ENCODE measurements at regions not wholly inside any gene's neighbourhood (a gene's known extent, or its start where the extent isn't known, plus 50 kb on each side); places are given as distances from the start of the nearest gene placed in this dataset.
"Not testable (repeated sequence)": the region's sequence is repeated elsewhere in the genome, so short reads cannot be mapped to it uniquely, and the experiment has no call there.

DNA sequence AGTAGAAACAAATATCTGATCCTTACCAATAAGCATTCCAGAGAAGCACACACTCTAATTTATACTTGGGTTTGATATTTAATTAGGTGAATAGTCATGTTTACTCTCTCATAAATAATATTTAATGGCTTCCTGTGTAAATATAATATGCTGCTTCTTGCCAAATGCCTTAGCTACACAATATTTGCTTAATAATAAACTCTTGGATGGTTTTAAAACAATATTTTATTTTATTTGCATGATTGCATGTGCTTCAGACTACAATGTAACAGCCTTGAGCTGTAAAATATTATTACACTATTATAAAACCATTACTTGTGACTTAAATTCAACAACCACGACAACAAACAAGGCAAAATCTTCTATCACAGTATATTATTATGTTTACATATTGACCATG, 542.4 kb upstream of the CHD1 start:
- not testable (repeated sequence) for DNase-seq (ENCODE audit: low spot score); FAIRE-seq

DNA sequence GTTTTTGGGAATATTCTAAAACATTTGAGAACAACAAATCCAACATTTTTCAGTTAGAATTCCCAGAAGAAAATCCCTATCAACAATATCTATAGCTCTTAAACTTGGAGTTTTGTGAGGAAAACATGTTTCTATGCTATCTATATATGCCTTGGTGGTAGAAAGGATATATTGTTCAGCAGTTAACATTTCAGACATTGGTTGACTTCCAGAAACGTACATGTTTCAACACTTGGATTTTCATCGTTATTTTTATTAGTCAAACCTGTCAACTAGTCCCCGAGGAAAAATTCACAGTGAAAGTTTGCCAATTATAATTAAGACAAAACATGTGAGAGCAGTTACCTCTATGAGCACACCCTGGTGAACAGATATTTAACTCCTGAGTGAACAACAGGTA, 541.8 kb upstream of the CHD1 start:
- not testable (repeated sequence) for DNase-seq (ENCODE audit: low spot score); FAIRE-seq

DNA sequence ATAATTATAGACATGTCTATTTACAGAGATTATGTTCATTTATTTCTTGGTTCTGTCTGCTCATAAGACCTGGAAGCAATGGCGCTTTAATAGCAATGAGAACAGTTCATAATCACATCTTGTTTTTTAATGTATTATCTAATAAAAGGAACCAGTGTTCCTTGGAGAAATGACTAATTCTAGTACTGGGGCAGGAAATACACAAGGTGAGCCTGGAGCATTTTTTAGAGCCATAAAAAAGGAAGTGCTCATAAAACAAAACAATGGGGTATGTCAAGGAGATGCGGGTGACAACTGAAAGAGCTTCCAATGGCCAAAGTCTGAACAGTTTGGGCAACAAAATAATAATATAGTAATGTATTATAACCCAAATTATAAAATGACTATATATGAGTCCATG, 531.9 kb upstream of the CHD1 start:
- DNase-seq (ENCODE audit: low spot score) (no peak), FAIRE-seq (no peak)

DNA sequence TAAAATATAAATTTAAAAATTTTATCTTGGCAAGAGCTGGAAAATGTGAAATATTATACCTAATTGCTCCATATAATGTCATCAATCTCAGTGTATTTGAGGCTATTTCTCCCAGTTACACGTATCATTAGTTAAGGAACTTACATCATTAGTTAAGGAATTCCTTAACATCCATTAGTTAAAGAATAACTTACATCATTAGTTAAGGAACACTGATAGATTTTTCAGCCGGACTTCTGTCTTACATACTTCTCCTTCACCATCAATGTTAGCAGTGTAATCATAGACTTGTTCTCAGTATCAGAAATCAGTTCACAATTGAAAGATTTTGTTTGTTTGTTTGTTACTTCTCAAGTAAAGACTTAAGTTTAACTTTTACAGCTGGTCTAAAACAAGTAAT, 524.4 kb upstream of the CHD1 start:
- DNase-seq (ENCODE audit: low spot score) (no peak), FAIRE-seq (no peak)

DNA sequence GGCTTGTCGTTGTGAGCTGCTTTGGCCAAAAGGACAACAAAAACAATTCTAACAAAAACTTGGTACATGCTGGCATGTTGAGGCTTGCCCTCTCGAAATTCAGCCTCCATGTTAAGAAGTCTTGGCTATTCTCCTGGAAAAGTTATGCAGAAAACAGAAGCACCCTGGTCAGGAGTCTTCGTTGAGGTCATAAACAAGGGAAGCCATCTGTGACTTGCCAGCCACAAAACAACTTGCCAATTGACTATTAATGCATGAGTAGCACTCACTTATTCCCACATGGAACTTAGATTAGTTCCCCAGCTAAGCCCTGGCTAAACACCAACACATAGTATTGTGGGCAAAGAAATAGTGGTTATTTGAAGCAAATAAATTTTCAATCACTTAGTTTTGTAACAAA, 521.0 kb upstream of the CHD1 start:
- DNase-seq (ENCODE audit: low spot score), result no peak
- no peak for FAIRE-seq

DNA sequence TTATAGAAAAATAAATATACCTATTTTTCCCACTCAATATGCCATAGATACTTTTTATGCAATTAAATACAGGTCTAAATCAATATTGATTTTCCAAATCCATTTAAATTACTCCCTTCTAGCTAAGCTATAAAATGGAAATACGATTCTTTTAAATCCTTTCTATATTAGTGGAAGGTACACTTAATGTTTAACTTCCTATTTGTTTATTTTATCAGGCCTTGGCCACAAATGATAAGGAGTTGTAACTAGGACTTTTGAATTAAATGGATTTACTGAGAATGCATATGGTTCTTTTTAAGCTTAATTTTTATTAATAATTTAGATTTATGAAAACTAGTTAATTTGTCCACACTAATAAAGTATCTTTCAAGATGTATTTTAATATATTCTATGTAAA, 517.0 kb upstream of the CHD1 start:
- DNase-seq (ENCODE audit: low spot score) (no peak), FAIRE-seq (no peak)

DNA sequence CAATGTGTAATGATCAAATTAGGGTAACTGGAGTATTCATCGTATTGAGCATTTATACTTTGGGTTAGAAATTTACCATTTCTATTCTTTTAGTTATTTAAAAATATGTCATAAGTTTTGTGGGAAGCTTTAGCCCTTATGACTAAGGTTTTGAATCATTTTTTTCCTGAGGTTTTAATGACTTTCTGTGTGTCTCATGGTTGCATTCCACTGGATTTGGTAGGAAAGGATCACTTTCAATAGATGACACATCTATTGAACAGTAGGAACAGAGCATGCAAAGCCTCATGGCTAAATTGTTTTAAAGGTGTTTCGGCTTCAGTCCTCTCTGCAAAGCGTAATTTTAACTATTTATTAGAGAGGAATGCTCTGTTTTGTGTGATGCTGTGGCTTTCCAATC, 512.4 kb upstream of the CHD1 start:
- FAIRE-seq, result no peak
- DNase-seq (ENCODE audit: low spot score), result no peak

DNA sequence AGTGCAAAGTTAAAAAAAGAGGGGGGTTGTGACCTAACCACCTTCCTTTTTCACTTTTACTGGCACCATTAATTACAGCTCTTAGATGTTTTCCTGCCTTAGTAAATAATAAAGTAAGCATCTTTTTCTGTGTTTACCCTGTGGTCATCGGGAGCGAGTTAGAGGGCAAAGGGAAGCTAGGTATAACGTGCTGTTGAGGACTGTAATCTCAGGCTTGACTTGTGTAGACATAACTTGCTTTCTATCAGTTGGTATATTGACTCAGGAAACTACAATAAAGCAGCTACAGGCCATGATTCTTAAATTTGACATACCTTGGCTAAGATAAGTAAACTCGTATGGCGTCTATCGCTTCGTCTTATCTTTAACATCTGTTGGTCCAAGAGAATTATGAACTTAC, 509.8 kb upstream of the CHD1 start:
- FAIRE-seq (no peak), DNase-seq (ENCODE audit: low spot score) (no peak)

DNA sequence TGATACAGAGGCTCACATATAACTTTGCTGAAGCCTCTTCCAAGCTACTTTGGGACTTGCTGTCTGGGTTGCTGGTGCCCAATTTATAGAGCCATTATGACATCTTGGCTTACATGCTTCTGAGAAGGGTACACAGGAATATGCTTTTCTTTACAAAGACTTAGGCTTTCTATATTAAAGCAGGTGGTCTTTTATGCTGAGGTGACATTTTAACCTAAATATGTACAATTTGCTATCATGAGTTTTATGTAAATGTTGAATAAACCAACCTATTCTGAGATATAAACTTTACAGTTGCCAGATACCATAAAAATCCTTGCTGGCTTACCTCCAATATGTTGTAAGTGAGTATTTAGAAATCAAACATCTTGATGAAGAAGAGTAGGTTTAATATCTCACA, 509.2 kb upstream of the CHD1 start:
- no peak for DNase-seq (ENCODE audit: low spot score)
- no peak for FAIRE-seq

DNA sequence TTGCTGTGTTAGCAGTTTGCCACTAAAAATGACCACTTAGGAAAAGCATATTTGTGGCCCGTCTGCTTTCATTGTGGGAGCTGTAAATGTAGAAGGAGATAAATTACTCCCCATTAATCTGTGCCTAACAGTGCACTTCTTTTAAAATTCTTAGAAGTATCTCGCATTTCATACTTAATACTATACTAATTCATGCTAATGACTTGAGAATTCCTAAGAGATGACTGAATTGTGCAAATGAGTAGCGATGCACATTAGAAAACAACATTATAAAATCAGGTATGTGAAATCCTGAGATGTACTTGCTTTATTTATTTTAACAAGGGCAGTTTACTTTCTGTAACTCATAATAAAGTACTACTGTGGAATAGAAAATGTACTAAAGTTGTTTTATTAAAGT, 494.6 kb upstream of the CHD1 start:
- not testable (repeated sequence) for DNase-seq (ENCODE audit: low spot score); FAIRE-seq

DNA sequence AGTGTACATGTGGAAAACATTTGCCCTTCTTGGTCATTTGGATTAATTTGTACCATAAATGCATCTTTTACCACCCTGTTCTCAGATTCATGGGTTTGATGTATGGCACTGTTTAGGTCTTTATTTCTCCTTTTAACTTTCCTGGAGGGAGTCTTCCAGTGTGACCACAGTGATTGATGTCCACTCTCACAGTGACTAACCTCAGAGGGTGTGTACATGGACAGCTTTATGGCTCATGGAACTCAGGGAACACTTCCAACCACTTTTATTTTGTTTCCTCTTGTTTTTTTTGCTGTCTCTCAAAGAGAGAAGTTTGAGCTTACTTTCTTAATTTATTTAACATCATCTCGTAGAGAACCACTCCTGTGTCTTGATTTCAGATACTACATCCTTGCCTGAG, 489.8 kb upstream of the CHD1 start:
- FAIRE-seq; DNase-seq (ENCODE audit: low spot score): not testable (repeated sequence)

DNA sequence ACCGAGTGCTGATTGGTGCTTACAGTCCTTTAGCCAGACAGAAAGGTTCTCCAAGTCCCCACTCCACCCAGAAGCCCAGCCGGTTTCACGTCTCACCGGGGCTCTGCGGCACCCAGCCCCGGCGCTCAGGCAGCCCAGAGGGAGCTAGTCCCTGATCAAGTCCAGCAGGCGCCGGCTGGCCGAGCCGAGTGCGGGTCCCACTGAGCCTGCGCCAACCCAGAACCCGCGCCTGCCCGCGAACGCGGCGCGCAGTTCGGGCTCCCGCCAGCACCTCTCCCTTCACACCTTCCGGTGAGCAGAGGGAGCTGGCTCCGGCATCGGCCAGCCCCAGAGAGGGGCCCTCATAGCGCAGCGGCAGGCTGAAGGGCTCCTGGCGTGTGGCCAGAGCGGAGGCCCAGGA, 481.6 kb upstream of the CHD1 start:
- not testable (repeated sequence) for FAIRE-seq

DNA sequence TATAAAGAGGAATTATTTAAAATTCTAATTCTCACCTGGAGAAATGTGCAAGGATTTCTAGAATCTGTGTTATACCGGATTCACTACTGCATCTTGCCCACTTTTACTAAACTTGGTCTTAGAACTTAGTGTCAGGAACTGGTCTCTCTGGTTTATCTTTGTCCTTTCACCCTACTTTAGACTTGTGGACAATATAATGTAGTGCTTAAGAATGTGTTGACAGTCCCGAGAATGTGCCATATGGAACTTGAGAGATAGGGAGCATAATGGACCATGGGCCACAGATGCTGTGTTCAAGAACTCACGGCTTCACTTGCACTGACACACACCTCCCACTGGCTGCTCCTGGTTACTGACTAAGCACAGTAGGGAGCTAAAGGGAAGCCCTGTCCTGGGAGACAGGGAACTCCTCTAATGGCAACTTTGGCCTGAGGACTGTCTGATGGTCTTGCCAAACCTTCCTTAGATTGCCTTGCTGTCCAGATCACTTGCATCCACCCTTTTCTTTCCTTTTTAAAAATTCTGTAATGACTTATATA, 476.0 kb upstream of the CHD1 start:
- DNase-seq (ENCODE audit: low spot score); FAIRE-seq: not testable (repeated sequence)

More for the DNA sequence above, 481.6 kb upstream of the CHD1 start:
- not testable (repeated sequence) for DNase-seq (ENCODE audit: low spot score)

DNA sequence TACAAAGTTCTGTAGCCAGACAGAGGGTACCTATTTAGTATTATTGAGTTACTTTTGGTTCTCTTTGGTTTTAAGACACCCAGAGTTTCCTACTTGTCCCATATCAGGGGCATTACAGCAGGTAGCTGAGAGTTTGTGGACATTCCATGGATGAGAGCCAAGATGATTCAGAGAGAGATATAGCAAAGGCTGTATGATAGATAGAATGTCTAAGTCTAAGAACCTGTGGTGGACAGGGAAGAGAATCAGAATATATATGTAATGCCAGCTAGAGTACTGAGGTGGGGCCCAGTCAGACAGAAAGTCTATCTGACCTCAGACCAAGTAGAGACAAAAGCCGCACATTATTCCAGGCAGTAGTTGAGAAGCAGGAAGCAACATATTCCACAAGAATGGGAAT, 471.8 kb upstream of the CHD1 start:
- not testable (repeated sequence) for FAIRE-seq

DNA sequence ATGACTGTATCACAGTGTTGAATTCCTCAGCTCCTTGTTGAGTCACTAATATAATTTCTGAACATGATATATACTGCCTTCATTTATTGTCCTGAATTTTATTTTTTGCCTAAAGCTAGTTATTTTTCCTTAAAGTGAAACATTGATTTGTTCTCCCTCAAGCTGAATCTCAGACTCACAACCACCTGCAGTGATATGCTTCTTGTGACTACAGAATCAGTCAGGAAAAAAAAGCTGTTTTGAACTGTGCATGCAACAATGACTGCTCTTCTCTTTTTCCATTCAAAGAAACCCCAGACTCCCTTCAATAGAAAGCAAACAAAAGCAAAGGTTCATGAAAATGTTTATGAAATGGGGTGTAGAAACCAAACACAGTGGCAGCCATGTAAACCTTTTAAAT, 470.2 kb upstream of the CHD1 start:
- no peak for FAIRE-seq
- DNase-seq (ENCODE audit: low spot score), result no peak

More for the DNA sequence above, 471.8 kb upstream of the CHD1 start:
- not testable (repeated sequence) for DNase-seq (ENCODE audit: low spot score)

DNA sequence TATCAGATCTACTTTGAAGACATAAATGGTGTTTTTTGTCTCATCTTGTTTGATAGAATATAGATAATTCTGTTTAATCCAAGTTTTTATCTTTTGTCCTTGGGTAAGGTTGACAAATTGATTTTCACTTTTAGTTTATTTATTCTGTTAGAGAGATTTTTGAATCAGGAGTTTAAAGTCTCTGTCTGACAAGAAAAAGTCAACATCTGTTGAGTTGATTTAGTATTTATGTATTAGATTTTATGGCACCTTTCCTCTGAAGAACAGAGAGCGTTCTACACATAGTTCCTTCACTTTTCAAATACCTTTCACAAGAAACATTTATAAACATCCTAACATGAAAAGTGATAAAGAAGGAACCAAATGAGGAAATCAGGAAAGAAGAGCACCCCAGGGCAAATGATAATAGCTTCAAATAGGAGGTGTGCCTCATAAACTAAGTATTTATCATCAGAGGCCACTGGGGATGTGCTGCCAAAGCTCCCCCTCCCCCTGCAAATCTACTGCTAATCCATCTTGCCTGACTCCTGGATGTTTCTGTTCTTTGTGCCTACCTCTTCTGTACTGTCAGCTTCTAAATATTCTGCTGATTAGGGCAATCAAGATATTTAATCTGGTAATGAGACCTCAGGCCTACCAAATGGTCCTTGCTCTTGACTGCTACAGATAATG, 457.7 kb upstream of the CHD1 start:
- FAIRE-seq, result no peak
- DNase-seq (ENCODE audit: low spot score), result no peak

DNA sequence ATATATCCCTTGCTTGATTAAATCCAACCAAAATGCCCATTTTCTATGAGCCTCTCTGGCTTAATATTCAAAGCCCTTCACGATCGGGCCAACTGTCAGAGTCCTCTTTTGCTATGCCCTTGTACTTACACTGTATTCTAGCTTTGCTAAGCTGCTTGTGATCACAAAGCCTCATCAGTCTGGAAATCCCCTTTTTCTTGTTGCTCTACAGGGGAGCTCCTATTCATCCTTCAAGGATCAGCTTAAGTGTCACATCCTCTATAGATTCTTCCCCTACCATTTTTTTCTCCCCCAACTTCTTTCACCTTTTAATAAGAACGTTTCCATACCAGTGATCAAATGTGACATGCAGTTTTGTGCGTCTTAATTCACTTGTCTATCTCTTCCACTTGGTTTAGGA, 450.4 kb upstream of the CHD1 start:
- FAIRE-seq (no peak), DNase-seq (ENCODE audit: low spot score) (no peak)

DNA sequence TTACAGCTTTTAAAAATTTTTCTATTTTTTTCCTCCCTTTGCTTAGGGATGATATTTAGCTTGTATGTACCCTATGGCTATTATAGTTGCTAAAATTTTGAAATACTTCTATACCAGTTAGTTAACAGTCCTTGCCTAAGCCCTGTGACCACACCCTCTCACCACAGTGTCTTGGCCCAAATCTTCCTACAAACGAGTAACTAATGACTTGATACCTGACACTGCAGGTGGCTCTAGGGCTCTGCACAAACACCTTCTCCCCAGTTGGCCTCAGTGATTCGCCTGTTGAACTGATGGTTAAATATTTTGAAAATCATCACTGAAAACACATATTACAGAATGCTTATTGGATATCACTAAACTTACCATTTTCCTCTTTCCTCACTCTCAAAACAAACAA, 449.6 kb upstream of the CHD1 start:
- no peak for FAIRE-seq
- DNase-seq (ENCODE audit: low spot score), result no peak

DNA sequence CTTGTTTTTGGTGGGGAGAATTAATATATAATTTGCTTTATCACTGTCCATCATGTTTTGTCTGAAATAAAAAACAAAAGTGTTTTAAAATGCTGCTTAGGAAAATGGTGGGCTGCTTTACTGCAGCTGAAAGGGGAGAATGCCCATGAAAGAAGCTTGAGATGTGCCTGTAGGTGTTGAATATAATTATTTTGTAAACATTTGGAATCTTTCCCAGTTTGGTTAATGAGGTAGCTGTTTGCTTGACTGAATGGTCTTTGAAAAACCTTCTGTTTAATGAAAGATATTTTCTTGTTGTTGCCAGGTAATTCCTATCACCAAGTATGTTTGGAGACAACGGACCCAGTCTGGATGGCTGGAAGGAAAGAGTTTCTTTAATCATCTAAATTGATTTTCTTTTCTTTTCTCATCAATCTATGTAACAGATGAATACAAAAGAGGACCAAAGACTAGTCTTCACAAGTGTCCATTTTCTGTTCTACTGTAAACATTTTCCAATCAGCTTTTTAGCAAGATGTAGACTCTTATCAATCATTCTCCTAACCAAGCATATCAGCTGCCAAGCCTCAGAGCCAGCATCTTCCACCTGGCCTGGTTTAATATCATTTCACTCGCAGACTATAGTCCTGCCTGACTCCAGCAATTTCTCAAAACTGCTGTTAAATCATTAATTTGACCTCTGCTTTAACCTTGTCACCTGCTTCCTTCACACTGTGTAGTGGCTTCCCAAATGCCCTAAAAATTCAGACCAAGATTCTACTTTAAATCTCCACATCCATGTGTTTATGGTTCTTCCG, 441.2 kb upstream of the CHD1 start:
- FAIRE-seq (no peak), DNase-seq (ENCODE audit: low spot score) (no peak)

DNA sequence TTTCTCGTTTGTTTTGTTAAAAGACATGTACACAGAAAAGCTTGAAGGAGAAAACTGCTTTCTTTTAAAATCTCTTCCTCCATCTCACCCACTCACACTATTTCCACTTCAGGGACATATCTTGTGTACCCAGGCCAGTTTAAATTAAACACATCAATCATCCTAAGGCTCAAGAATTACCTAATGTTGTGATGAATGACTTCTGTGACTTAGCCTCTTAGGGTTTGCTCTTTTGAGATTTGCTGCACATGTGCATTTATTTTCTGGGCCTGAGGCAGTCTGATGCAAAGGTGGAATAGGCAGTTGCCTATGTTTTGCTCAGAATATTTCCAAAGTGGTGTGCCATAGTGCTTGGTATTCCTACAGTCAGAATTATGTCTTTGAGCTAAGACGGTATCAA, 439.9 kb upstream of the CHD1 start:
- DNase-seq (ENCODE audit: low spot score) (no peak), FAIRE-seq (no peak)

DNA sequence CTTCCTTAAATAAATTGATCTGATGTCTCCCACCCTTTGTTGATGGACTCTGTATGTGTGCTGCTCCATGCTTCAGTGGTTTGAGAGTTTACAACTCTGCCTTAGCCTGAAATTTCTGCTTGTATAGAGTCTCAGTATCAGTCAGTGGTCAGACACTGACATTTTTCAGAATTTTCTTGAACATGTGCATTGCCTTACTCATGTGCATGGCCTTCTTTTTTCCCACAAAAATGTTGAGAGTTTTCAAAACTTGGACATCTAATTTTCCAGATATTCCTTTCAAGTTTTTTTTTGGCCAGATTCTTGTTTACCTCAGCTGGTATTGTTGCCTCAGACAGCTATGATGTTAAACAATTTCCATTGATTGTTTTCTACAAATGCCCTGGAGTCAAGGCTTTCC, 427.1 kb upstream of the CHD1 start:
- FAIRE-seq (no peak), DNase-seq (ENCODE audit: low spot score) (no peak)

DNA sequence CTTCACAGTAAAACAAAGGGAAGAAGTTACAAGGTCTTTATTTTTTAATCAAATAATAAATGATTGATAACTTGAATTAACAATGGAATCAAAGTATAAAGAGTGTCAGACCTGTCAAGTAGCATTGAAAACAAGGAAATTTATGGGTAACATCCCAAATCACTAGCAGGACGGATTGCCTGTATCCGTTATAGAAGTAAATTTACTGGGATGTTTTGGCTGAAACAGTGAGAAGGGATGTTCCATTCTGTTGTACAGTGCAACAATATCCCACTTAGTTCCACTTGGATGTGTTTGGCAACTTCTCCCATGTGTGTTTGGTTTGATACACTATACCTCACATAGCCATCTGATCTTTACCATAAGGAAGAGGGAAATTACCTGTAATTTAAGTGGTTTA, 421.0 kb upstream of the CHD1 start:
- DNase-seq (ENCODE audit: low spot score) (no peak), FAIRE-seq (no peak)

DNA sequence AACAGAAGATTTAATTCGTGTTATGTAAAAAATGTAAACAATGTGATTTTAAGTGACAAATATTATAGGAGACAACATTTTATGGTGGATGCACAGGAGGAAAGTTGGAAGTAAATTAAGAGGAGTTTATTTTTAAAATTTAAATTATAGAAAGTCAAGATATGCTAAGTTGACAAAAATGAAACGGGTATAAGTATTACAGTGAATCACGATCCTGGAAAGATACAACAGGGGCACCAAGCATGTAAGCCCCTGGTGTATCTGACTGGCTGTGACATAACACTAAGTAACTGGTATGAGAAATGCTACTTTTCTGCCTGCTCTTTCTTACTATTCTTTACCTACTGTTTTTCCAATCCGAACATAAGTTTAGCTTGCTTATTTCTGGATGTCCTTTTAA, 419.8 kb upstream of the CHD1 start:
- DNase-seq (ENCODE audit: low spot score) (no peak), FAIRE-seq (no peak)

All from RCC 7860 (cell line).